Astrocyte (in vitro differentiated cells and primary cell): ENCODE measurements at regions not wholly inside any gene's neighbourhood (a gene's known extent, or its start where the extent isn't known, plus 50 kb on each side); places are given as distances from the start of the nearest gene placed in this dataset.

ENCODE experiments used
- DNase-seq: peaks from one replicate; pipeline ENCODE4 v3.0.0-alpha.2; 2010; ENCODE audit warnings: low read depth
- FAIRE-seq: peaks from 2 replicates; lab custom pipeline; 2011; peaks lifted over from hg19 to GRCh38; lab: Jason Lieb, UNC
- H2AFZ ChIP-seq: 2 replicates; pipeline ENCODE4 v1.6.0; 2012; ENCODE audit warnings: low read depth, low read length, inconsistent platforms
- H3K27ac ChIP-seq: 2 replicates; pipeline ENCODE4 v1.5.1; 2011; ENCODE audit warnings: low read depth, low read length, inconsistent platforms
- H3K27me3 ChIP-seq: 2 replicates; pipeline ENCODE4 v1.6.0; 2011; ENCODE audit warnings: low read length, inconsistent platforms; ENCODE audit not compliant: insufficient read depth
- H3K36me3 ChIP-seq: 2 replicates; pipeline ENCODE4 v1.5.1; 2011; ENCODE audit warnings: low read length, inconsistent platforms; ENCODE audit not compliant: insufficient read depth
- H3K4me1 ChIP-seq: 2 replicates; pipeline ENCODE4 v1.5.1; 2011; ENCODE audit warnings: low read length, inconsistent platforms; ENCODE audit not compliant: insufficient read depth
- H3K4me2 ChIP-seq: 2 replicates; pipeline ENCODE4 v1.6.0; 2012; ENCODE audit warnings: low read length, inconsistent platforms
- H3K4me3 ChIP-seq: 2 replicates; pipeline ENCODE4 v1.5.1; 2011; ENCODE audit warnings: low read depth, mild to moderate bottlenecking, low read length, inconsistent platforms; ENCODE audit not compliant: insufficient read depth
- H3K79me2 ChIP-seq: 2 replicates; pipeline ENCODE4 v1.6.0; 2012; ENCODE audit warnings: mild to moderate bottlenecking, low read length, inconsistent platforms; ENCODE audit not compliant: insufficient read depth
- H3K9ac ChIP-seq: 2 replicates; pipeline ENCODE4 v1.6.0; 2012; ENCODE audit warnings: mild to moderate bottlenecking, low read length, inconsistent platforms
- H3K9me3 ChIP-seq: 2 replicates; pipeline ENCODE4 v1.5.1; 2012; ENCODE audit warnings: low read depth, mild to moderate bottlenecking, low read length, inconsistent platforms; ENCODE audit not compliant: insufficient read depth
- H4K20me1 ChIP-seq: 2 replicates; pipeline ENCODE4 v1.6.0; 2012; ENCODE audit warnings: low read length, inconsistent platforms; ENCODE audit not compliant: insufficient read depth
- H3K27ac Mint-ChIP-seq: one replicate; pipeline ENCODE4 v1.8.0; 2021; ENCODE audit warnings: mild to moderate bottlenecking, mixed read lengths; ENCODE audit not compliant: unreplicated experiment
- H3K27me3 Mint-ChIP-seq: one replicate; pipeline ENCODE4 v1.8.0; 2021; ENCODE audit warnings: low read depth, mixed read lengths; ENCODE audit not compliant: unreplicated experiment
- H3K36me3 Mint-ChIP-seq: one replicate; pipeline ENCODE4 v1.8.0; 2021; ENCODE audit warnings: low read depth, mixed read lengths; ENCODE audit not compliant: unreplicated experiment
- H3K4me1 Mint-ChIP-seq: one replicate; pipeline ENCODE4 v1.8.0; 2021; ENCODE audit warnings: low read depth, mixed read lengths; ENCODE audit not compliant: unreplicated experiment
- H3K4me3 Mint-ChIP-seq: one replicate; pipeline ENCODE4 v1.8.0; 2021; ENCODE audit warnings: mild to moderate bottlenecking, moderate library complexity, mixed read lengths; ENCODE audit not compliant: unreplicated experiment
- H3K9me3 Mint-ChIP-seq: one replicate; pipeline ENCODE4 v1.8.0; 2021; ENCODE audit warnings: mild to moderate bottlenecking, mixed read lengths; ENCODE audit not compliant: unreplicated experiment
- CTCF ChIP-seq: IDR thresholded peaks from 2 replicates; pipeline ENCODE4 v1.5.1; 2011; ENCODE audit warnings: low read depth, mild to moderate bottlenecking, inconsistent platforms, low read length, moderate library complexity; ENCODE audit not compliant: insufficient read depth
- EZH2 ChIP-seq: IDR thresholded peaks from 2 replicates; pipeline ENCODE4 v1.6.1; 2012; ENCODE audit warnings: mild to moderate bottlenecking, low read length, inconsistent platforms; ENCODE audit not compliant: insufficient read depth

- TF ChIP-seq EZH2, result no peak
- TF ChIP-seq CTCF, result no peak
- no peaks in the 10 kb centered on the region for H3K27me3 Mint-ChIP-seq
- no peak overlapping the region for H3K4me2 ChIP-seq
- no peaks in the 10 kb centered on the region for H3K4me1 ChIP-seq
- no peaks in the 10 kb centered on the region for H3K9me3 ChIP-seq
- no peaks in the 10 kb centered on the region for H3K36me3 ChIP-seq
- H3K27ac ChIP-seq, result no peak overlapping the region
- H3K27me3 ChIP-seq, result no peaks in the 10 kb centered on the region
- no peak overlapping the region for H2AFZ ChIP-seq
- H3K79me2 ChIP-seq, result no peaks in the 10 kb centered on the region
- H3K9ac ChIP-seq, result no peak overlapping the region
- no peak overlapping the region for H3K4me3 ChIP-seq
- H3K9me3 Mint-ChIP-seq, result peaks cover 2% of the 10 kb centered on the region
- H3K27ac Mint-ChIP-seq, result no peak overlapping the region
- no peak for DNase-seq
- H3K4me1 Mint-ChIP-seq, result no peaks in the 10 kb centered on the region
- H3K4me3 Mint-ChIP-seq, result no peak overlapping the region
- no peak for FAIRE-seq
- no peaks in the 10 kb centered on the region for H4K20me1 ChIP-seq
- no peaks in the 10 kb centered on the region for H3K36me3 Mint-ChIP-seq
Measured at GRCh38 chr14:82755476-82755875, 1221.8 kb upstream of the SEL1L start.

- Histone ChIP-seq H3K4me2 (no peak overlapping the region), H3K4me1 (no peaks in the 10 kb centered on the region), H3K27me3 (no peaks in the 10 kb centered on the region), H3K9me3 (no peaks in the 10 kb centered on the region), H3K9ac (no peak overlapping the region), H3K27ac (no peak overlapping the region), H3K79me2 (no peaks in the 10 kb centered on the region), H3K4me3 (no peak overlapping the region), H3K36me3 (no peaks in the 10 kb centered on the region), H4K20me1 (no peaks in the 10 kb centered on the region), H2AFZ (no peak overlapping the region)
- no peaks in the 10 kb centered on the region for H3K4me1 Mint-ChIP-seq
- DNase-seq, result no peak
- H3K9me3 Mint-ChIP-seq, result peaks cover 2% of the 10 kb centered on the region
- no peak for FAIRE-seq
- H3K36me3 Mint-ChIP-seq, result no peaks in the 10 kb centered on the region
- no peak overlapping the region for H3K4me3 Mint-ChIP-seq
- TF ChIP-seq CTCF (no peak), EZH2 (no peak)
- no peaks in the 10 kb centered on the region for H3K27me3 Mint-ChIP-seq
- H3K27ac Mint-ChIP-seq, result no peak overlapping the region
Measured at GRCh38 chr14:82755923-82756322, 1222.3 kb upstream of the SEL1L start.

- H3K36me3 ChIP-seq, result no peaks in the 10 kb centered on the region
- no peak overlapping the region for H3K9ac ChIP-seq
- no peaks in the 10 kb centered on the region for H3K4me1 ChIP-seq
- no peaks in the 10 kb centered on the region for H3K27me3 ChIP-seq
- no peak overlapping the region for H3K27ac ChIP-seq
- H3K4me2 ChIP-seq, result no peak overlapping the region
- no peaks in the 10 kb centered on the region for H4K20me1 ChIP-seq
- TF ChIP-seq EZH2, result no peak
- FAIRE-seq (no peak), DNase-seq (no peak)
- no peaks in the 10 kb centered on the region for H3K79me2 ChIP-seq
- no peaks in the 10 kb centered on the region for H3K27me3 Mint-ChIP-seq
- H3K4me3 Mint-ChIP-seq, result no peak overlapping the region
- H2AFZ ChIP-seq, result no peak overlapping the region
- H3K4me3 ChIP-seq, result no peak overlapping the region
- peaks cover 2% of the 10 kb centered on the region for H3K9me3 Mint-ChIP-seq
- H3K36me3 Mint-ChIP-seq, result no peaks in the 10 kb centered on the region
- H3K27ac Mint-ChIP-seq, result no peak overlapping the region
- no peaks in the 10 kb centered on the region for H3K4me1 Mint-ChIP-seq
- H3K9me3 ChIP-seq, result no peaks in the 10 kb centered on the region
Measured at GRCh38 chr14:82757776-82758175, 1224.1 kb upstream of the SEL1L start.
